ENCODE measurements at regions not wholly inside any gene's neighbourhood (a gene's known extent, or its start where the extent isn't known, plus 50 kb on each side); places are given as distances from the start of the nearest gene placed in this dataset.

- in situ Hi-C loops (cut with HindIII; ENCODE audit: low sequenced_read_pairs), result no loop called here
- no peak for DNase-seq (ENCODE audit: low read depth)
- TF ChIP-seq CTCF (IDR thresholded peaks at IDR 0.05; ENCODE audit: low read depth, low read length, missing control alignments), result no peak
- H3K4me3 ChIP-seq (ENCODE audit: low read depth, low read length), result no peak overlapping the region
These were observed 115.1 kb upstream of the TOP1 start for GRCh38 chr20:40913224-40914185.

DNA sequence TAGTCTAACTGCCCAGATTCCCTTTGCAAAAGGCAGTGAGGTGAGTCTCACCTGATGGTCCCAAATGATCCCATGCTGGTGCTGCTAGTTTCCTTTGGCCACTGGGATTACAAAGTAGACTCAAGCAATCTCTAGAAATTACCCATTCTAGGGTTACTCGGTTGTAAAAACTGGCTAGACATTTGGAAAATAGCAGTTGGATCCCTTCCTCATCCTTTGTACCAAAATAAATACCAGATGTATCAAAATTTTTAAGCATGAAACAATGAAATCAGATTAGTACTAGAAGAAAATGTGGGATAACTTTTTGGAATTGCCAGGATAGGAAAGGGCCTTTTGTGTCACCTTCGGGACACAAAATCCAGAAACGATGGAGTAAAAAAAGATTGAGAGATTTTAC lies 112.9 kb upstream of the TOP1 start:
- no peak for TF ChIP-seq CTCF (IDR thresholded peaks at IDR 0.05; ENCODE audit: low read depth, low read length, missing control alignments)
- no peak for DNase-seq (ENCODE audit: low read depth)
- in situ Hi-C loops (cut with HindIII; ENCODE audit: low sequenced_read_pairs), result no loop called here
- H3K4me3 ChIP-seq (ENCODE audit: low read depth, low read length), result no peak overlapping the region

GRCh38 chr20:40916276-40916675 lies 112.3 kb upstream of the TOP1 start:
- DNase-seq (ENCODE audit: low read depth), result no peak
- no peak for TF ChIP-seq CTCF (IDR thresholded peaks at IDR 0.05; ENCODE audit: low read depth, low read length, missing control alignments)
- in situ Hi-C loops (cut with HindIII; ENCODE audit: low sequenced_read_pairs), result no loop called here
- no peak overlapping the region for H3K4me3 ChIP-seq (ENCODE audit: low read depth, low read length)

- in situ Hi-C loops (cut with HindIII; ENCODE audit: low sequenced_read_pairs), result no loop called here
- TF ChIP-seq CTCF (IDR thresholded peaks at IDR 0.05; ENCODE audit: low read depth, low read length, missing control alignments), result no peak
- DNase-seq (ENCODE audit: low read depth), result no peak
- H3K4me3 ChIP-seq (ENCODE audit: low read depth, low read length), result no peak overlapping the region
These were observed 108.3 kb upstream of the TOP1 start for GRCh38 chr20:40920291-40920690.

- in situ Hi-C loops (cut with HindIII; ENCODE audit: low sequenced_read_pairs), result no loop called here
- DNase-seq (ENCODE audit: low read depth), result no peak
- H3K4me3 ChIP-seq (ENCODE audit: low read depth, low read length), result no peak overlapping the region
- TF ChIP-seq CTCF (IDR thresholded peaks at IDR 0.05; ENCODE audit: low read depth, low read length, missing control alignments), result no peak
These were observed 105.8 kb upstream of the TOP1 start for GRCh38 chr20:40922865-40923264.

DNA sequence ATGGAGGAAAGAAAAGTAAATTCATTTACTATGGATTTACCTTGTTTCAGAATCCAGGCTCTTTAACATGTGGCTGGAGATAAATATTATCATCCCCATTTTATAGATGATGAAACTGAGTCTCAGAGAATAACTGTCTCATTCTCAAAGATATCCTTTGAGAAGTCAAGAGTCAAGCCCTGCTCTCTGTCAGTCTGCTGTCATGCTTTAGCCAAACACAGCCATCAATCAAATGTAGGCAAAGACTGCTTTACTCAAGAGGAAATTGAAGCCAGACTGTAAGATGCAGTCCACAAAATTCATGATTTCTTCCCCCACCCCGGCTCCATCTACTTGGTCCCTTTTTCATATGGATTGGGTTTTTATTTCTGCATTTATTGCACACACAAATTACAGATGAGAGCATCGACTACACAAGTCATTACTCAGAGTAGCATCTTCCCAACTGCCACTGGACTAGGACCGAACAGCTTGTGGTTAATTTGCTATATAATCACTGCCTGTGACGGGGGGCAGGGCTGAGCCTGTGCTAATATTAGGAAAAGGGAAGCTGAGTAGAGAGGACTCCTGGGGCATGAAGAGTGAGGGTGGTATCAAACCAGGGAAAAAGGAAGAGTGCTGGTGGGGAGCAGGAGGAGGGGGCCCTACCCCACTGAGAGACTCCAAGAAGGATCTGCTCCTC lies 102.7 kb upstream of the TOP1 start:
- no peak overlapping the region for H3K4me3 ChIP-seq (ENCODE audit: low read depth, low read length)
- DNase-seq (ENCODE audit: low read depth), result no peak
- in situ Hi-C loops (cut with HindIII; ENCODE audit: low sequenced_read_pairs), result no loop called here
- TF ChIP-seq CTCF (IDR thresholded peaks at IDR 0.05; ENCODE audit: low read depth, low read length, missing control alignments), result no peak
